HS-27A (cell line): ENCODE measurements at regions not wholly inside any gene's neighbourhood (a gene's known extent, or its start where the extent isn't known, plus 50 kb on each side); places are given as distances from the start of the nearest gene placed in this dataset.
"Not testable (repeated sequence)": the region's sequence is repeated elsewhere in the genome, so short reads cannot be mapped to it uniquely, and the experiment has no call there.

Source experiments
- DNase-seq: peaks from one replicate; pipeline ENCODE4 v3.0.0-alpha.2; 2012; ENCODE audit warnings: low read depth, missing footprints

DNA sequence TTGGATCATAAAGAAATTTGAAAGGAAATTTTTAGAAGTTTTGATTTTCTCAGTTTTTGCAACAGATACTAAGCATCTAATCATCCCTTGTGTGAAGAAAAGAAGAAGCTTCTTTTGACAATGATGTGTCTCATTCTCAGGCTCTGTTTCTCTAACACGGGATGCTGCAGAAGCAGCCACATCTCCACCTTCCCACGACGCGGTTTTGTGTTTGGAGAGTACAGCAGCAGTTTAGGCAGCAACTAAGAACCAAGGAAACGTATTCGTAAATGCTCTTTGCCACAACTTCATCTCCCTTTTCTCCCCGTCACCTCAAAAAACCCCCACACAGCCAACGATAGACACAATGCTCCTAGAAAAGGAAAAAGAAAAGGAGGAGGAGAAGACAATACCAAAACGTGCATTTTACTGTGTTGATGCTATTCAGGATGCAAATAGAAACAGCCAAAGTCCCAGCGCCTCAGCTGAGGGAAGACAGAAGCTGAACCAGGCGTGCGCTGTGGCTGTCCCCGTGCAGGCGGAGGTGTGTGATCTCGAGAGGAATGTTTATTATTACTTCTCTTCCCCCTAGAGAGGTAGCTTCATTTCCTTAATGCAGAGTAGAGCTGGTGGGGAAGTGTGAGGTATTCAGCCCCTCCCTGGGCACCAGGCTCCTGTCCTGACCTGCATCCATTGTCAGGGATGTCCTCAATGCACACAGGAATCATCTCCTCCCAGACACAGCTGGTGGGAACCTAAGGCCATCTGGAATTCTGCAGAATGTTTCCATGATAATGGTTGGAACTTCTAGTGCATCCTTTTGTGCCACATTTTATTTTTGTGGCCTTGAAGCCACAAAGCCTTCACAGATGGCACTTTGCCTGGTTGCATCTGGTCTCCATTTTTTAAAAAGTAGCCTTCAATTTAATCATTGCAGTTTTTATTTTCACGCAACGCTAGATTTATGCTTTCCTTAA, 174.6 kb upstream of the KLF6 start:
- DNase-seq, result no peak

DNA sequence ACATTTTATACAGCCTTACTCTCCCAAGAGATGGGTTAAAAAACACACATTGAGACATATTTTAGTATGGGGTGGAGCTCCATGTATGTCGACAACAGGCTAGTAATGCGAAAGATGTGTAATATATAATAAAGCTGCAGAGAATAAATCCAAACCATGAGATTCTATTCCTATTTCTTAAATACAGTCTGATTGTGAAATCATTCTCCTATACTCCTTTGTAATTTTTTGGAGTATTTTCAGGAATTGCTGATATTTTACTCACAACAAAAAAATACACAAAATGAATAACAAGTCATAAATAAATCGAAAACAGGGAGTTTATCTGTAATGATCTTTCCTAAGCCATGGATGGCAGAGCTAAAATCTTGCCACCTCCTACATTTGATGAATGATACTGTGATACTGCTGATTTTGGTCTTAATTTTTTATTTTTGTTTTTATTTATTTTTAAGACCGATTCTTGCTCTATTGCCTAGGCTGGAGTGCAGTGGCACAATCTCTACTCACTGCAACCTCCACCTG, 173.5 kb upstream of the KLF6 start:
- no peak for DNase-seq

DNA sequence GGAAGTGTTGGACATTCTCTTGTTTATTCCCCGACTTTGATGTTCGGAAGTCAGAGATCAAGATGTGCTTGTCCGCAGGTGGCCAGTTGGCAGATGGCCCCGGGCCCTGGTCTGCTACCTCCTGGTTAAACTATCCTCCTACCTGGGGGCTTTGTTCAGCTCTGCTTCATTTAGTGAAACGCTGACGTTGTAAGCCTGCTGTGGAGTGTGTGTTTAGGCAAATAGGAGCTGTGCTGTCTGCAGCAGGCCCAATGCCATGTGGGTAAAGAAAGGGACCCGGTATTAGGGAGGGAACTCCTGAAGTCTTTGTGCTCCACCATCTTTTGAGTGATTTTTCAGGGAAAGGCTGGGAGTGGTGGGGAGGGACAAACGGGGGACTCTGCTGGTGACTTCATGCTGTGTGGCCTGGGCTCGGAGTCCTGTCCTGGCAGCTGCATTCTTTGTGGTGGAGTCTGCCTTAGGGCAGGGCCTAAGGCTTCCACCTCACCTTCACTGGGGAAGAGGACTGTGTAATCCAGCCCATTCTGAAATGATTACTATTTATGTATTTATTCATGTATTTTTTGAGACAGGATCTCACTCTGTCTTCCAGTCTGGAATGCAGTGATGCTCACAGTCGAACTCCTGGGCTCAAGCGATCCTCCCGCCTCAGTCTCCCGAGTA, 171.1 kb upstream of the KLF6 start:
- no peak for DNase-seq

DNA sequence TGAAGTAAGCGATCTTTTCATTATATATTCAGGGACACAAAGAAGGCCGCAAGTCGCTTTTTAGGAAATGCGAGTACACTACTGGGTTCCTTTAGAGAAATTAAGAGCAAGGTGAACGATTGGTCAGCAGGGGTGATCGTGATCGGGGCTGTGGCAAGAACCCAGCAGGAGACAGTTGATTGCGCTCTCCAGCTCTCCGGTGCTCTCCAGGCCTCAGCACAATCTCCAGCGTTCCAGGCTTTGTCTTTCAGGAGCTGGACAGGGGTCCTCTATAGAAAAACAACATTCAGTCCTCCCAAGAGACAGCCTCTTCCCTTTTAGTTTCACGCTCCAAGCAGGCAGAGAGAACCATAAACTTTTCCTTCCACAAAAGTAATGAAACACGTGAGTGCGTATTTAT, 170.5 kb upstream of the KLF6 start:
- DNase-seq, result no peak

DNA sequence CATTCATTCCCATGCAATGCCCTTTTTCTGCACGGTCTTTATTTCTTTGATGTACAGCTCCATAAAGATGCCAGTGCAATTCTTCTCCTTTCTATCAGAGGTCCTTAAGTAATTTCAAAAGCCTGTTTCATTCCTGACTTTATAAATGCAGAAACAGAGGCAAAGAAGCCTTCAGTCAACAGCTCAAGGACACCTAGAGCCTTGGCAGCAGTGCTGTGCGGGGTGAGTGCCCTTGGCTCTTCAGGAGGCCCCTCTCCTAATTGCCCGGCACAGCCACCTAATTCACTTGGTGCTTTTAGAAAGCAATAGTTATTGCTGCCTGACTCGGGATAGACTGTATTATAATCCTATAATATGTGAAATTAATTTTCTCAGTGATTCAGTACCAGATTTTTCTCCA, 169.6 kb upstream of the KLF6 start:
- DNase-seq, result no peak

DNA sequence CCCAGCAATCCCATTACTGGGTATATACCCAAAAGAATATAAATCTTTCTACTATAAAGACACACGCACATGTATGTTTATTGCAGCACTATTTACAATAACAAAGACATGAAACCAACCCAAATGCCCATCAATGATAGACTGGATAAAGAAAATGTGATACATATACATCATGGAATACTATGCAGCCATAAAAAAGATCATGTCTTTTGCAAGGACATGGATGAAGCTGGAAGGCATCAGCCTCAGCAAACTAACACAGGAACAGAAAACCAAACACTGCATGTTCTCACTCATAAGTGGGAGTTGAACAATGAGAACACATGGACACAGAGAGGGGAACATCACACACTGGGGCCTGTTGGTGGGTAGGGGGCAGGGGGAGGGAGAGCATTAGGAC, 169.0 kb upstream of the KLF6 start:
- not testable (repeated sequence) for DNase-seq

DNA sequence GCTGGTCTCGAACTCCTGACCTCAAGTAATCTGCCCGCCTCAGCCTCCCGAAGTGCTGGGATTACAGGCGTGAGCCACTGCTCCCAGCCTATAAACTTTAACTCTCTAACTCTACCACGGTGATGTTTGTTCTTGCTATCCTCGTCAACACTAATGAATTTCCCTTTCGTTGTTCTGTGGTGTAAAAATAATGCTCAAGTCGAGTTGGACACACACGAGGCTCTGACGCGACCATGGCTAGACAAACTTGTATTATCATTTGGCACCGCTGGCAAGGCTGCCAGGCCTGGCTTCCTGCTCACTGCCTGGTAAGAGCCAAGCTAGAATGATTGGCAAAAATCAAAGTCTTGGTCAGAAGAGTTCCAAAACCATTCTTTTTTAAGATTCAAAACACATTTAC, 167.0 kb upstream of the KLF6 start:
- no peak for DNase-seq

DNA sequence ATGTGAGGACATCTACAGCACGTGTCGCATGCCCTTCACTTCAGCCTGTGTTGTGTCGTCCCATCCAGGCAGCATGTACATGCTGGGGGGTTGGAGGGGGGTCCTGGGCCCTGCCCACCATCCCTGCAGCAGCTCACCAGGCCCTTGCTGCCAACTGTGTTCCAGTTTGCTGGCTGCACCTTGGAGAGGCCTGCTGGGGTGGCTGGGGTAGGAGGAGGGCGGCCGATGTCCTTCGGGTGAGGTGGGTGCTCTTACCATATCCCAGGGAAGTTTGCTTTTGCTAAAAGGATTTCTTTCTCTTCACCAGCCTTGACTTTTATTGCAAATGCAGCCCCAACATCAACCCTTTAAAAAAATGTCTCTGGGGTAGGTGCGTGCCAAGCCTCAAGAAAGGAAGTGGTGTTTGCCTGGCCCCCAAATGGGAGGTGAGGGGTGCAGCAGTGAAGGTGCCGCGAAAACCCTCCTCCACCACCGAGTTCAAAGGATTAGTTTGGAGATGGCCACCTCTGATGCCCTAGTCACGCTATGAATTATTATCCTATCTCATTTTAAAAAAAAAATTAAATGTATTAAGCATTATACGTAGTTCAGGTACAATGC, 165.8 kb upstream of the KLF6 start:
- DNase-seq, result no peak

DNA sequence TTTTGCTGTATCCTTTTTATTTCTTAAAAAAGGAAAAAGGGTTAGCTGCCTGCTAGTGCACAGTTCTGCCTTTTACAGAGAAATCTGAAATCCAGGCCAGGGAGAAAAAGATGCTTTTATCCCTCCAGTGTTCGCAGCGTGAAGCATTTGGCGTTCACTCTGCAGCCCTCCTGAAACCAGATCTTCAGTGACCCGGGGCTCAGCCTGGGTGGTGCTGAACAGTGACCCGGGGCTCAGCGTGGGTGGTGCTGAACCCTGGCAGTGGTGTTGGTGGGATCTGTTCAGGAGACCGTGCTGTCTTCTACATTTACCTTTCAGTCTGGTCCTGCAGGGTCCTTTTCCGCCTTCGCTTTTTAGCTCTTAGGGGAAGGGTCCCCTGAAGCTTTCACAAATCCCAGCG, 164.7 kb upstream of the KLF6 start:
- no peak for DNase-seq

DNA sequence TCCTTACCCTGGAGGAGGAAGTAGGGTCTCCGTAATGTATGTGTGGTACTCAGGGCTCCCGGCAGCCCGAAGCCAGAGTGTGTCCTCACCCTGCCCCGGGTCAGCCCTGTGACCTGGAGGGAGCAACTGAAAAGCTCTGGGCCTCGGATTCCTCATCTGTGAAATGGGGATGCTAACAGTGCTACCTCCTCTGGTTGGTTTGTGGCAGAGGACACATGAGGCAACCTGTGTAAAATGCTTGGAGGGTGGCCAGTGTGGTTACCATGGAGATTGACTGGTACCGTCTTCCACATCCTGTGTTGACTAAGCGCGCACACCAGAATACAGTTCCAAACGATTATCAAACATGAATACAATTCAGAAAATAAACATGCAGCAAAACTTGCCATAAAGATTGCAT, 163.8 kb upstream of the KLF6 start:
- DNase-seq, result no peak

DNA sequence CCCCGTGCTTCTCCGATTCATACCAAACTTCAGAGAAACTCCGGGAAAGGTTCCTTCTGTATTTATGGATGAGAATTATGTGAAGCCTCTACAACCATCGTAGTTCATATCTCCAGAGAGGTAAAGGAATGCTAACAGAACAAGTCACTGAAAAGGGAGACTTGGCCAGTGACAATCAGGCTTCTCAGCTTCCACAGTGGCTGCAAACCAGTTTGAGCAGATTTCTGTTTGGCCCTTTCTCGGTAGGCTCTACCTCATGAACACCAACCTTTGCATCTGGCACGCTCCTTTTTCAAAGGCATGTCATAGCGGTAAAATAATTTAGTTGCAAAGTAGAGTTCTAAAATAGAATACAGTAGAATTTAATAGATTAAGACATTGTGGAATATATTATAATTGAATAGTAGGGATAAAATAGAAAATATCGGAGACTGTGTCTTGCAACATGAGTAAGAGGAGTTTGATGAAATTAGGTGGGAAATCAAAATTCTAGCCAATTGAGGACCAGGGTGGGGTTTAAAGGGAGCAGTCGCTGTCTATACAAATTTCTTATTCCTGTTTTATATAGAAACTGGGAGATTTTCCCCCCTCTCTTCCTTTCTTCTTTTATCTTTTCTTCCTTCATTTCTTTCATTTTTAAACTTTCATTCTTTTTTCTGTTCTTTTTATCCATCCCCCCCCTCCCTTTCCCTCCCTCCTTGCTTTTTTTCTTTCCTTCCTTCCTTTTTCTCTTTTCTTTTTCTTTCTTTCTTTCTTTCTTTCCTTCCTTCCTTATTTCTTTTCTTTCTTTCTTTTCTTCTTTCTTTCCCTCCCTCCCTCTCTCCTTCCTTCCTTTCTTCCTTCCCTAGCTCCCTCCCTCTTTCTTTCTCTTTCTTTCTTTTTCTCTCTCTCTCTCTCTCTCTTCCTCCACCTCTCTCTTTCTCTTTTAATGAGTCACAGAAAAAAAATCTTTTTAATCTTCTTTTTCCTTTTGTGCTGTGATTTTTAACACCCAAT, 161.5 kb upstream of the KLF6 start:
- DNase-seq, result no peak

DNA sequence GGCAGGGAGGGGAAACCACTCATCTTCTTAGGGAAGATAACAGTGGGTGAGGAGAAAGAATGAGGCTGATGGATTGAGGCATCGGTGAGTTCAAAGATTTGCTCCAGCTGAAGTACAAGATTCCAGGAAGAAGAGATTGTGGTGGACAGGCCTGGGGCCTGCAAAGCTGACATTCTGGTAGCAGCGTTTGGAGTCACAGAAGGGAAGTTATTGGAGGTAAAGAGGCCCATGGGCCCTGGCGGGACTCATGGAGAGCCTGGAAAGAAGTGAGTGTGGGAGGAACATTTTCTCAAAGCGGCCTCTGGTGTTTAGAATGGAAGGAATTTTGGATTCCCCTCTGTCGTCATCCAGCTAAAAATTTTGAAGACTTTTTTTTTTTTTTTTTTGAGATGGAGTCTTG, 160.0 kb upstream of the KLF6 start:
- no peak for DNase-seq

DNA sequence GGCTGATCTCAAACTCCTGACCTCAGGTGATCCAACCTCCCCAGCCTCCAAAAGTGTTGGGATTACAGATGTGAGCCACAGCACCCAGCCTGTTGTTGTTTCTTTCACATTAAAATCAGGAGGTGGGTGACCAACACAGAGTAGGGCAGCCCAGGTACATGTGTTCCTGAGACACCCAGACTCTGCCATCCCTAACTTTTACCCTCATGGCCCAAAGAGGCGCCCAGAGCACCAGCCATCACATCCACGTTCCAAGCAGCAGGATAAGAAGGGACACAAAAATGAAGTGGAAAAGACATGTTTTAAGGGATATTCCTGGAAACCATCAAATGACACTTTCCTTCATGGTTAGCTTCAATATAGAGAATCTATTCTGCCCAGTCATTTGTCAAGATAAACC, 159.6 kb upstream of the KLF6 start:
- no peak for DNase-seq

DNA sequence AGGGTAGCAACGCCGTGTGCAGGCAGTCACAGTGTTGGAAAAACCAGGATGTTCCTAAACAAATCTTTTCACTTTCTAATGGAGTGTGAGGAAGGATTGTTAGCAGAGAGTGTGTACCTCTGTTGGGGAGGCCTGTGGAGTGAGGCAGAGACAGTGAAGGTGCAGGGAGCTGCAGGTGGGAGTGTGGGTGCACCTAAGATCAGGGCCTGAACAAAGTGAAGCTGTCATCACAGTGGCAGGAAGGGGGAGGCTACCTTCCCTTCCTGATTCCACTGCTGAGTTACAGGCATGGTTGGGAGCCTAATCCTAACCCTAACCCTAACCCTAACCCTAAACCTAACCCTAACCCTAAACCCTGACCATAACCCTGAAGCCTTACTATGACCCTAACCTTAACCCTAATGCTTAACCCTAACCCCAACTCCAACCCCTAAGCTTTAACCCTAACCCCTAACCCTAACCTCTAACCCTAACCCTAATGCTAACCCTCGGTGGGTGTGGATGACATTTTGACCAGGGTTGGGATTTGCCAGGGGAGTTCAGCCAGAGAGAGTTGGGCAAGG, 158.8 kb upstream of the KLF6 start:
- no peak for DNase-seq

DNA sequence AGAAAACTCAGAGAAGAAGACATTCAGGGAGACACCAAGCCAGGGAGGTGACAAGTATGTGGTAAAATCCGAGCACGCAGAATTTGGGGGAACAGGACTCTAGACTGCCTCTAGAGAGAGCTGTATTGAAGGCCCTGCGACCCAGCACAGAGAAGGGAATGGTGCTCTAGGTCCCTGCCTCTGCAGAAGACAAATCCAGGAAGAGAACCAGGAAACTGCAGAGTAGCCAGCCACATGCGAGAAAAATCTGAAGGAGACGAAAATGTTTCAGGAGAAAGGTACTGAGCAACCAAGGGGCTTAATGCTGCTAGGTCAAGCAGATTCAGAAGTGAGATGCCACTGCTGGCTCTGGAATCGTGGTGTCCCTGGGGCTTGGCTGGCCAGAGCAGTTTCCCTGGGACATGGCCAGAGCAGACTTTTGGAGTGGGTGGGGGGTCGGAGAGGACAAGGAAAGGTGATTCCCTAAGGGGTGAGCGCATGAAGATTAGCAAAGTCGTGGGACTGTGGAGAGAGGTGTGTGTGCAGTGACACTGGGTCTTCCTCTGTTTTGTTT, 158.0 kb upstream of the KLF6 start:
- DNase-seq, result no peak

DNA sequence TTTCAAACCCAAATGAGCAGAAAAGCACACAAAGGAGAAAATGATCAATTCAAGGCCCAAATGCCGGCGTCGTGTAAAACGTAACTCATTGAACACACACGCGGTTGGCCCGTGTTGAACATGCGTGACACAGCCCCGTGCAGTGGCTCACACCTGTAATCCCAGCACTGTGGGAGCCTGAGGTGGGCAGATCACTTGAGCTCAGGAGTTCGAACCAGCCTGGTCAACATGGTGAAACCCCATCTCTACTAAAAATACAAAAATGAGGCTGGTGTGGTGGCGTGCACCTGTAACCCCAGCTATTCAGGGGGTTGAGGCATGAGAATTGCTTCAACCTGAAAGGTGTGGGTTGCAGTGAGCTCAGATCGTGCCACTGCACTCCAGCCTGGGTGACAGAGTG, 156.7 kb upstream of the KLF6 start:
- DNase-seq, result no peak

DNA sequence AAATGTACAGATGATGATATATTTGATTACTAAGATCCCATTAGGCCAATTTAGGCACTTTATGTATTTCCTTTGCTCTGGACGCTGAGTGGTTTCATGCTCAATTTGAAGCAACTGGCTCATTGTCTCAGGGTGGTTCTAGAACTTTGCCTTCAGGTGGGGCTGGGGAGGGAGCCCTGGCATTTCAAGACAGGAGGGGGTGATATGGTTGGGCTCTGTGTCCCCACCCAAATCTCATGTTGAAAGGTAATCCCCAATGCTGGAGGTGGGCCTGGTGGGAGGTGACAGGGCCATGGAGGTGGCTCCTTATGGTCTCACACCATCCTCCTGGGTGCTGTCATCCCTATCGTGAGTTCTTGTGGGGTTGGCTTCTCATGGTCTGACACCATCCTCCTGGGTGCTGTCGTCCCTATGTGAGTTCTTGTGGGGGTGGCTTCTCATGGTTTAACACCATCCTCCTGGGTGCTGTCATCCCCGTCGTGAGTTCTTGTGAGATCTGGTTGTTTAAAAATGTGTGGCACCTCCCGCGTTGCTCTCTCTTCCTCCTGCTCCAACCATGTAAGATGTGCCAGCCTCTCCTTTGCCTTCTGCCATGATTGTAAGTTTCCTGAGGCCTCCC, 151.5 kb upstream of the KLF6 start:
- DNase-seq, result no peak

DNA sequence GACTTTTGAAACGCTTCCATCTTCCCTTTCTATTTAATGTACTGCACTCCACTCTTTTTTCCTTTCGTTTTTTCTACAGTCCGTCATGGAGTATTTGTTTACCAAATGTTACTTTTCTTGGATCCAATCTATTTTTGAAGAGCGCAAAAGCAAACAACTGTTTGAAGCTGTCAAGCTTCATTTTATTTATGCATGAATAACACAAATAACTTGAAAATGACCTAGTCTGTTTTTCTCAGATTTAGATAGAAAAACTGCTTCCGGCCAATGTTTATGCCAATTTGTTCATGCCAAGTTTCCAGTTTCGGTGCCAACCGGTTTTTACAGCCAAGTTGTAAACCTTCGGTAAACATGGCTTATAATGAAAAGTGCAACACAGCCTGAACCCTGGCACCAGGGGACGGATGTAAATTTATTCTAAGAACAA, 150.9 kb upstream of the KLF6 start:
- DNase-seq, result no peak

DNA sequence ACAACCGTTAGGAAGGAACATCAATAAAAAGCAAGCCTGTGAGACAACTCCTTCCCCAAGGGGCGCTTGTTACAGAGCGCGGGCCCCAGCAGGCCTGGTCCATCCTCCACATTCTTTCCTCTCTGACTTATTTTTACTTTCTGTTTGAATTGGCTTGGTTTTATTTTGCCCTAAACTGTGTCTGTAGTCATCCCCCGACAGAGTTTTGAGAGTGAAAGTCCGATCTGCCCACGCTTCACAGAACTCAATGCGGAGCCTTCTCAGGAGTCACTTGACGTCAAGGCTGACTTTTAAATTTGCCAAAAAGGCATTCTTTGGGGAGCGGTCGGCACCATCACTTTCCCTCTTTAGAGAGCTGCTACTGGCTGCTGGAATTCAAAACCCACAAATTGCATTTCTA, 150.1 kb upstream of the KLF6 start:
- no peak for DNase-seq

DNA sequence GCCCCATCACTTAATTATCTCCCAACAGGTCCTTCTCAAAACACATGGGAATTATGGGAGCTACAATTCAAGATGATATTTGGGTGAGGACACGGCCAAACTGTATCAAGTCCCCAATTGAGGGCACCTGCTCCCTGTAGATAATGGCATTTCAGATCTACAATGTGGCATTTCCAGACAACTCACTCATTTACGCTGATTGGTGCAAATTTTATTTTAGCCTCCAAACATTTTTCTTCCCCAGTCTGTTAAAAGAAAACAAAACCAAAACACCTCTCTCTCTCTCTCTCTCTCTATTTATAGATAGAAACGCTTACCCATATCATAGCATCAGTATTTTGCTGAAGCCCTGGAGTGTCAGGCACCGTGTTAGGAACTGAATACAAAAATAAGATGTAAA, 148.7 kb upstream of the KLF6 start:
- no peak for DNase-seq
